ENCODE measurements at regions not wholly inside any gene's neighbourhood (a gene's known extent, or its start where the extent isn't known, plus 50 kb on each side); places are given as distances from the start of the nearest gene placed in this dataset.
"Not testable (repeated sequence)": the region's sequence is repeated elsewhere in the genome, so short reads cannot be mapped to it uniquely, and the experiment has no call there.

GRCh38 chr22:23458663-23459541 lies 121.2 kb downstream of the IGLL1 start:
- no peak overlapping the region for H3K27ac Mint-ChIP-seq
- peaks cover 30% of the 10 kb centered on the region for H3K27me3 Mint-ChIP-seq

GRCh38 chr22:23457380-23457985 lies 122.6 kb downstream of the IGLL1 start:
- Mint-ChIP-seq H3K9me3 (no peaks in the 10 kb centered on the region), H3K4me3 (no peak overlapping the region), H3K27me3 (peaks cover 26% of the 10 kb centered on the region), H3K27ac (no peak overlapping the region), H3K36me3 (ENCODE audit: low read depth) (no peaks in the 10 kb centered on the region), H3K4me1 (ENCODE audit: low read depth) (peaks cover 11% of the 10 kb centered on the region)

More at GRCh38 chr22:23458663-23459541, 121.2 kb downstream of the IGLL1 start:
- Mint-ChIP-seq H3K4me3 (no peak overlapping the region), H3K4me1 (ENCODE audit: low read depth) (peaks cover 11% of the 10 kb centered on the region), H3K9me3 (no peaks in the 10 kb centered on the region), H3K36me3 (ENCODE audit: low read depth) (no peaks in the 10 kb centered on the region)

- not testable (repeated sequence) for H3K36me3 Mint-ChIP-seq (ENCODE audit: low read depth); H3K9me3 Mint-ChIP-seq; H3K4me3 Mint-ChIP-seq
- Mint-ChIP-seq H3K4me1 (ENCODE audit: low read depth) (peaks cover 11% of the 10 kb centered on the region), H3K27ac (peak overlapping the region; percentile 40), H3K27me3 (peaks cover 25% of the 10 kb centered on the region)
Measured at GRCh38 chr22:23456666-23457379, 123.3 kb downstream of the IGLL1 start.

DNA sequence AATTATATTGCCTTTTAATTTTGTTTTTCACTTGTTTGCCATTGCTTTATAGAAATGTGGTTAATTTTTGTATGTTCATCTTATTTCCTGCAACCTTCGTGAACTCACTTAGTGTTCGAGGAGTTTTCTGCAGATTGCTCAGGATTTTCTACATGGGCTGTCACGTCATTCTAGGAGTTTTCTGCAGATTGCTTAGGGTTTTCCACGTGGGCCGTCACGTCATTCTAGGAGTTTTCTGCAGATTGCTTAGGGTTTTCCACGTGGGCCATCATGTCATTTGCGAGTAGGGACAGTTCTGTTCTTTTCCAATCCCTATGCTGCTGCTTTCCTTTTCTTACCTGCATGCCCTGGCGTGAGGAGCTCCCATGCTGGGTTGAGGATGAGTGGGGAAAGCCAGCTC lies 125.7 kb downstream of the IGLL1 start:
- H3K27me3 Mint-ChIP-seq = peaks cover 21% of the 10 kb centered on the region
- H3K4me1 Mint-ChIP-seq (ENCODE audit: low read depth) = peaks cover 11% of the 10 kb centered on the region
- not testable (repeated sequence) for H3K36me3 Mint-ChIP-seq (ENCODE audit: low read depth); H3K9me3 Mint-ChIP-seq; H3K27ac Mint-ChIP-seq; H3K4me3 Mint-ChIP-seq

GRCh38 chr22:23453277-23453676 lies 126.8 kb downstream of the IGLL1 start:
- H3K9me3 Mint-ChIP-seq = no peaks in the 10 kb centered on the region
- no peak overlapping the region for H3K27ac Mint-ChIP-seq

GRCh38 chr22:23452231-23453010 lies 127.7 kb downstream of the IGLL1 start:
- Mint-ChIP-seq H3K4me3 (no peak overlapping the region), H3K27me3 (peaks cover 16% of the 10 kb centered on the region), H3K4me1 (ENCODE audit: low read depth) (peaks cover 10% of the 10 kb centered on the region), H3K9me3 (peaks cover under 1% of the 10 kb centered on the region), H3K36me3 (ENCODE audit: low read depth) (no peaks in the 10 kb centered on the region), H3K27ac (no peak overlapping the region)

More at GRCh38 chr22:23453277-23453676, 126.8 kb downstream of the IGLL1 start:
- H3K27me3 Mint-ChIP-seq = peaks cover 21% of the 10 kb centered on the region
- peaks cover 11% of the 10 kb centered on the region for H3K4me1 Mint-ChIP-seq (ENCODE audit: low read depth)
- no peaks in the 10 kb centered on the region for H3K36me3 Mint-ChIP-seq (ENCODE audit: low read depth)
- H3K4me3 Mint-ChIP-seq = no peak overlapping the region

DNA sequence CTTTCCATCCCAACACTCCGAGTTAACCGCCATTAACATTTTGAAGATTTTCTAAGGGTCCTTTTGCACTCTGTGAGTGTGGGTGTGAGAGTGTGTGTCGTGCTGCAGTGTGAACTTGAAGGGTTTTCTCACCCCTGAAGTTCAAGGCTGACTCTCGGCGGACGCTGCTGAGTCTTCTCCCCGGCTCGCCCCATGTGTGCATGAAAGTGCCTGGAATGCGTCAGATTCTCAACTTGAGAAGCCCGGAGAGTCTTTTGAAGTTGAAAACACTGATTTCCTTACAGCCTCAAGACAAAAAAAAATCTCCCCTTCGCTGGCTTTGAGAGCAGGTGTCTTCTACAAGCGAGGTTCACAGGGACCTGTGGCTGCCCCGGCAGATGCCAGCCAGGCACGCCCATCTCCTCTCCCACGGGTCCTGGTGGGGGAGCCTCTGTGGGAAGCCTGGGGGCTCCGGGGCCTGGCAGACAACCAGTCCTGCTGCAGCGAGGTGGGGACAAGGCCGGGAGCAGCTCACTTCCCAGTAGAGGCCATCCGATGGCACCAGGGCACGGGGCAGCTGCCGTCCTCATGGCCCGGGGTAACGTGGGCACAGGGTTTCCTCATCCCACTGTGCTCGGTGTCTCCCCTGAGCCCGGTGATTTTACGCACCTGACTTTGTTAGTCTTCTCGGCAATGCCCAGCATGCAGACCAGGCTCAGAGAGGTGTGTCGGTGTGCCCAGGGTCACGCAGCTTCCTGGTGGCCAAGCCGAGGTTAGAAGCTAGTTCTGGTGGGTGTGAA lies 128.4 kb downstream of the IGLL1 start:
- not testable (repeated sequence) for H3K27ac Mint-ChIP-seq; H3K4me3 Mint-ChIP-seq; H3K36me3 Mint-ChIP-seq (ENCODE audit: low read depth); H3K4me1 Mint-ChIP-seq (ENCODE audit: low read depth); H3K9me3 Mint-ChIP-seq
- H3K27me3 Mint-ChIP-seq = peaks cover 12% of the 10 kb centered on the region

DNA sequence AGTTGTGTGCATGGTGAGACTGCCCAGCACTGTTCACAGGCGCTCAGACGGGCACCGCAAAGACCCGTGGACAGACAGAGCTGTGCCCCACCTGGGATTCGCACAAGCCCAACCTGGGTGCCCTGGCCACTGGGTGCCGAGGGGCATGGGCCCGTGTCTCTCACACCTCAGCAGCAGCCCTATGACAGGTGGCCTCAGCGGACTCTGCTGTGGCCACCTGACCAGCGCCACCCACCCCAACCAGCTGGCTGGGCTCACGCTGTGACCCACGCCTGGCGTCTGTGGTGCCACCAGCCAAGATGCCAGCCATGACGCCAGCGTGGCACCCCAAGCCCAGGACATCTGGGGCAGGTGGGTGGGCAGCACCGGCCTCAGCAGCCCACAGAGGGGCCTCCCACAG lies 129.3 kb downstream of the IGLL1 start:
- not testable (repeated sequence) for H3K4me1 Mint-ChIP-seq (ENCODE audit: low read depth); H3K36me3 Mint-ChIP-seq (ENCODE audit: low read depth); H3K27ac Mint-ChIP-seq; H3K9me3 Mint-ChIP-seq; H3K27me3 Mint-ChIP-seq; H3K4me3 Mint-ChIP-seq

- peaks cover 6% of the 10 kb centered on the region for H3K9me3 Mint-ChIP-seq
- H3K4me1 Mint-ChIP-seq (ENCODE audit: low read depth) = no peaks in the 10 kb centered on the region
- H3K4me3 Mint-ChIP-seq = no peak overlapping the region
- no peak overlapping the region for H3K27ac Mint-ChIP-seq
- no peaks in the 10 kb centered on the region for H3K36me3 Mint-ChIP-seq (ENCODE audit: low read depth)
- peaks cover 5% of the 10 kb centered on the region for H3K27me3 Mint-ChIP-seq
Measured at GRCh38 chr22:23450434-23450795, 129.7 kb downstream of the IGLL1 start.

DNA sequence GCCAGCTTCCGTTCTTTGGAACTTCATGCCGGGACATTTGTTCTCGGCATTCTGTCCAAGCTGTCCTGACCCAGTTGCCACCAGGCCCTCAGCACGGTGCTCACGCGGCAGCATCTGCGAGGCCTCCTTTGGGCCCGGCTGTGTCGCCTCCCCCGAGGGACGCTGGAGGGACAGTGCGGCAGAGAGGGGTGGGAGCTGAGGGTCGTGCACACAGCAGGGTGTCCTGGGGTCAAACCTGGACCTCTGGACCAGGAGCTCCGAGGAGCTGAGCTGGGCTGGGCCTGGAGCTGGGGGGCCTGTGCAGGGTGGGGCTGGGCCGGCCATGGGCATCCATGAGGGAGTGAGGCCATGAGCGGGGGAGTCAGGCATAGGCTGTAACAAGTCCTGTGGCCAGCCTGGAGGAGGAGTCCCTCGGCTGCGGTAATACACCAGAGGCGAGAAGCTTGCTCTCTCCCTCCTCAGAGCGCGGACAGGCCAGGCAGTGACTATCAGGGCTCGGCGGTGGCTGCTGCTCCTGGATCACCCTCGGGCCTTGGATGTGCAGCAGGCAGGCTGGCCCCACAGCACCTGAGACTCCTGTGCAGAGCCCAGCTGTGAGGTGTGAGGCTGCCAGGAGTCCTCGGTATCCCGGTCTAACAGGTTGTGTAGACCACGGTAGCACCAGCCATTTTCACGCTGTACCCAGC lies 130.2 kb downstream of the IGLL1 start:
- not testable (repeated sequence) for H3K4me1 Mint-ChIP-seq (ENCODE audit: low read depth); H3K27me3 Mint-ChIP-seq; H3K27ac Mint-ChIP-seq; H3K4me3 Mint-ChIP-seq; H3K9me3 Mint-ChIP-seq; H3K36me3 Mint-ChIP-seq (ENCODE audit: low read depth)

GRCh38 chr22:23448499-23449288 lies 131.4 kb downstream of the IGLL1 start:
- not testable (repeated sequence) for H3K36me3 Mint-ChIP-seq (ENCODE audit: low read depth); H3K27ac Mint-ChIP-seq; H3K4me3 Mint-ChIP-seq; H3K27me3 Mint-ChIP-seq; H3K4me1 Mint-ChIP-seq (ENCODE audit: low read depth); H3K9me3 Mint-ChIP-seq

DNA sequence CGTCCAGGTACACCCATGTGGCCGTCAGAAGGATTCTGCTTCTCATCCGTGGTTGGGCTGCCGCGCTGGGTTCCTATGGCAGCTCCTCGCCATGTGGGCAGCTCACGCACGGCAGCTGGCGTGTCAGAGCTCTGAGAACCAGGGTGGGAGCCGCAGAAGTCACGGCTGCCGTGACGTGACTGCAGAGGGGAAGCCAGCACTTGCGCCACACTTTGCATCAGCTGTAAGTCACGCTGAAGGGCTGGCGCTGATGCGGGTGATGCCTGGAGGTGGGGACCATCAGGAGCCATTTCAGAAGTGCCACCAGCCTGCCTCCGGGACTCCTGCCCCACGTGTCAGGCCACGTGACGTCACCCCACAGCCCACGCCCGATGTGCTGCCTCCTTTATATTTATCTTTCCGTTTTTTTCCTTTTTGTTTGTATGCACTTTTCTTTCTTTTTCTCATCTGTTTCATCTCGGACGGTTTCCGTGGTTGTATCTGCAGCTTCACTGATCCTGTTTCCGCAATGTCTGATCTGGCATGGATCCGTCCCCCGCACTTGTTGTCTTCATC lies 133.2 kb downstream of the IGLL1 start:
- Mint-ChIP-seq H3K27me3 (peaks cover 5% of the 10 kb centered on the region), H3K27ac (no peak overlapping the region), H3K9me3 (peaks cover 6% of the 10 kb centered on the region), H3K4me3 (no peak overlapping the region), H3K36me3 (ENCODE audit: low read depth) (no peaks in the 10 kb centered on the region), H3K4me1 (ENCODE audit: low read depth) (no peaks in the 10 kb centered on the region)

DNA sequence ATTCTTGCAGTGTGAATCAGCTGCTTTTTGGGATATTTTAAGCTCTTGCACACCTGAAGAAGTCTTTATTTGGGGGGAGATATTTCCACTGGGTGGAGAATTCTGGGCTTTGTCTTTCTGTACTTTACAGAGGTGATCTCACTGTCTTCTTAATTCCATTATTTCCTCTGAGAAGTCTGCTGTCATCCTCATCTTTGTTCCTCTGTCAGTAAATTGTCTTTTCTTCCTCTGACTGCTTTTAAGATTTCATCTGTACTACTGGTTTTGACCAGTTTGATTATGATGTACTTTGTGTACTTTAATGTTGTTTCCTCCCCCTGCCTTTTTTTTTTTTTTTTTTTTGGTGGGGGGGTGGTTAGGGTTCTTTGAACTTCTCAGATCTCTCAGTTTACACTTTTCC lies 133.9 kb downstream of the IGLL1 start:
- not testable (repeated sequence) for H3K9me3 Mint-ChIP-seq; H3K4me1 Mint-ChIP-seq (ENCODE audit: low read depth); H3K36me3 Mint-ChIP-seq (ENCODE audit: low read depth); H3K4me3 Mint-ChIP-seq; H3K27ac Mint-ChIP-seq; H3K27me3 Mint-ChIP-seq

Data from stimulated activated naive CD8-positive, alpha-beta T cell treated with anti-CD3 and anti-CD28 coated beads, Interleukin-15, Interleukin-2, amounts not matched to agents 100 ng/mL and 50 ng/mL, for 24 hours (primary cell).